ENCODE measurements at regions not wholly inside any gene's neighbourhood (a gene's known extent, or its start where the extent isn't known, plus 50 kb on each side); places are given as distances from the start of the nearest gene placed in this dataset.

- Mint-ChIP-seq H3K27me3 (ENCODE audit: low read depth, poor library complexity) (peaks cover 6% of the 10 kb centered on the region), H3K27ac (no peak overlapping the region)
- TF ChIP-seq CTCF (IDR thresholded peaks at IDR 0.05) = no peak
Observed at GRCh38 chr1:67897270-67897949, 64.1 kb upstream of the GNG12 start.

GRCh38 chr1:67896826-67897225 lies 63.6 kb upstream of the GNG12 start:
- no peak for TF ChIP-seq CTCF (IDR thresholded peaks at IDR 0.05)
- Mint-ChIP-seq H3K9me3 (peaks cover 19% of the 10 kb centered on the region), H3K27ac (no peak overlapping the region), H3K4me1 (peaks cover 8% of the 10 kb centered on the region), H3K27me3 (ENCODE audit: low read depth, poor library complexity) (peaks cover 9% of the 10 kb centered on the region), H3K4me3 (no peak overlapping the region), H3K36me3 (ENCODE audit: low read depth) (no peaks in the 10 kb centered on the region)
- DNase-seq = no peak

More at GRCh38 chr1:67897270-67897949, 64.1 kb upstream of the GNG12 start:
- Mint-ChIP-seq H3K9me3 (peaks cover 25% of the 10 kb centered on the region), H3K4me1 (peaks cover 6% of the 10 kb centered on the region), H3K4me3 (no peak overlapping the region), H3K36me3 (ENCODE audit: low read depth) (no peaks in the 10 kb centered on the region)
- DNase-seq = no peak

- H3K27me3 Mint-ChIP-seq (ENCODE audit: low read depth, poor library complexity) = peaks cover 9% of the 10 kb centered on the region
- no peaks in the 10 kb centered on the region for H3K36me3 Mint-ChIP-seq (ENCODE audit: low read depth)
- H3K4me3 Mint-ChIP-seq = no peak overlapping the region
- no peak for TF ChIP-seq CTCF (IDR thresholded peaks at IDR 0.05)
- H3K4me1 Mint-ChIP-seq = peaks cover 24% of the 10 kb centered on the region
- no peak for DNase-seq
- peaks cover 13% of the 10 kb centered on the region for H3K9me3 Mint-ChIP-seq
- H3K27ac Mint-ChIP-seq = no peak overlapping the region
Observed at GRCh38 chr1:67894981-67895735, 61.9 kb upstream of the GNG12 start.

DNA sequence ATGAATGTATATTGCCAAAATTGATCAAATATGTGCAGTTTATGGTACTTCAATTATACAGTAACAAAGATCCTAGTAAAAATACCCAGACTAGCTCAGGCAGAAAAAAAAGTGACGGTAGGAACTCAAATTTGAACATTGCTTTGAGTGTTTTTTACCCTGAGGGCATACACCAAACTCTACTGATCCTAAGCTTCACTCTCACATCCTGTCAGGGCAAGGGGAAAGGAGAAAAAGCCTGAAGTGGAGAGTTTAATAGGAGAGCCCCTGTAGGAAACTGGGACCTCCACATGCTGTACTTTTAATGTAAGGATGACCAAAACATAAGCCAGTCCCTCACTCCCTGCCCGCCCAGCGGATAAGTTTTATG lies 59.8 kb upstream of the GNG12 start:
- peaks cover 11% of the 10 kb centered on the region for H3K27me3 Mint-ChIP-seq (ENCODE audit: low read depth, poor library complexity)
- no peaks in the 10 kb centered on the region for H3K9me3 Mint-ChIP-seq
- no peak overlapping the region for H3K4me3 Mint-ChIP-seq
- peaks cover 40% of the 10 kb centered on the region for H3K4me1 Mint-ChIP-seq
- H3K27ac Mint-ChIP-seq = no peak overlapping the region
- H3K36me3 Mint-ChIP-seq (ENCODE audit: low read depth) = no peaks in the 10 kb centered on the region
- TF ChIP-seq CTCF (IDR thresholded peaks at IDR 0.05) = no peak
- no peak for DNase-seq

GRCh38 chr1:67892476-67893125 lies 59.3 kb upstream of the GNG12 start:
- Mint-ChIP-seq H3K27ac (no peak overlapping the region), H3K36me3 (ENCODE audit: low read depth) (no peaks in the 10 kb centered on the region), H3K9me3 (no peaks in the 10 kb centered on the region), H3K4me3 (no peak overlapping the region), H3K27me3 (ENCODE audit: low read depth, poor library complexity) (peaks cover 11% of the 10 kb centered on the region), H3K4me1 (peaks cover 38% of the 10 kb centered on the region)
- TF ChIP-seq CTCF (IDR thresholded peaks at IDR 0.05) = no peak
- no peak for DNase-seq

Measured in nephron progenitor cell (in vitro differentiated cells).